MM.1S (cell line): ENCODE measurements at regions not wholly inside any gene's neighbourhood (a gene's known extent, or its start where the extent isn't known, plus 50 kb on each side); places are given as distances from the start of the nearest gene placed in this dataset.
"Not testable (repeated sequence)": the region's sequence is repeated elsewhere in the genome, so short reads cannot be mapped to it uniquely, and the experiment has no call there.

ENCODE experiments used
- DNase-seq: peaks from one replicate; pipeline ENCODE4 v3.0.0-alpha.2; 2015
- H2AFZ ChIP-seq: fragments of 300-600 bp; sonication (generic); 2 replicates; pipeline ENCODE4 v1.6.0; 2016; ENCODE audit warnings: antibody characterized with exemption, low read length
- H3F3A ChIP-seq: fragments of 300-600 bp; sonication (generic); 2 replicates; pipeline ENCODE4 v1.6.1; 2016; ENCODE audit warnings: mild to moderate bottlenecking, antibody characterized with exemption, low read length, moderate library complexity, mixed read lengths; ENCODE audit not compliant: insufficient read depth
- H3K27ac ChIP-seq: fragments of 300-600 bp; sonication (generic); 2 replicates; pipeline ENCODE4 v1.5.1; 2016; ENCODE audit warnings: mild to moderate bottlenecking, low read length
- H3K27me3 ChIP-seq: fragments of 300-600 bp; sonication (generic); replicated peaks from 2 replicates; pipeline ENCODE4 v1.6.0; 2016; ENCODE audit warnings: low read length; ENCODE audit not compliant: insufficient read depth
- H3K36me3 ChIP-seq: fragments of 300-600 bp; sonication (generic); replicated peaks from 2 replicates; pipeline ENCODE4 v1.6.1; 2016; ENCODE audit warnings: mild to moderate bottlenecking, low read length, mixed read lengths; ENCODE audit not compliant: insufficient read depth
- H3K4me1 ChIP-seq: fragments of 300-600 bp; sonication (generic); 2 replicates; pipeline ENCODE4 v1.6.1; 2016; ENCODE audit warnings: low read length, mixed read lengths
- H3K4me2 ChIP-seq: fragments of 300-600 bp; sonication (generic); 2 replicates; pipeline ENCODE4 v1.6.0; 2016; ENCODE audit warnings: low read depth, low read length
- H3K4me3 ChIP-seq: fragments of 300-600 bp; sonication (generic); 2 replicates; pipeline ENCODE4 v1.5.1; 2016; ENCODE audit warnings: low read length, mixed read lengths
- H3K79me2 ChIP-seq: fragments of 300-600 bp; sonication (generic); 2 replicates; pipeline ENCODE4 v1.6.1; 2016; ENCODE audit warnings: mixed run types, low read length, mixed read lengths
- H3K9ac ChIP-seq: fragments of 300-600 bp; sonication (generic); 2 replicates; pipeline ENCODE4 v1.6.1; 2016; ENCODE audit warnings: low read length, mixed read lengths
- H3K9me2 ChIP-seq: fragments of 300-600 bp; sonication (generic); replicated peaks from 2 replicates; pipeline ENCODE4 v1.6.1; 2016; ENCODE audit warnings: mild to moderate bottlenecking, low read length, mixed read lengths; ENCODE audit not compliant: insufficient read depth
- H3K9me3 ChIP-seq: fragments of 300-600 bp; sonication (generic); replicated peaks from 2 replicates; pipeline ENCODE4 v1.6.1; 2016; ENCODE audit warnings: mild to moderate bottlenecking, low read length, mixed read lengths; ENCODE audit not compliant: insufficient read depth
- H4K20me1 ChIP-seq: fragments of 300-600 bp; sonication (generic); 2 replicates; pipeline ENCODE4 v1.6.1; 2016; ENCODE audit warnings: mild to moderate bottlenecking, low read length, moderate library complexity, mixed read lengths; ENCODE audit not compliant: insufficient read depth
- CTCF ChIP-seq: fragments of 300-600 bp; sonication (generic); IDR thresholded peaks from 2 replicates; pipeline ENCODE4 v1.5.1; 2016; ENCODE audit warnings: antibody characterized with exemption, low read length, mixed read lengths
- EZH2 ChIP-seq: fragments of 300-600 bp; sonication (generic); optimal IDR thresholded peaks from 2 replicates; pipeline ENCODE3; 2017; ENCODE audit warnings: low read depth, mild to moderate bottlenecking, antibody characterized with exemption, low read length, mixed read lengths
- EZH2phosphoT487 ChIP-seq: fragments of 300-600 bp; sonication (generic); IDR thresholded peaks from 2 replicates; pipeline ENCODE4 v1.6.1; 2018; ENCODE audit warnings: antibody characterized with exemption, low read length

GRCh38 chr6:127403636-127404035 is 55.6 kb downstream of the KIAA0408 start:
- Histone ChIP-seq H3F3A (peaks cover 23% of the 10 kb centered on the region), H3K27me3 (no peaks in the 10 kb centered on the region), H2AFZ (peak overlapping the region; percentile 55; the same call in 1 of the 2 replicates), H3K27ac (peak overlapping the region; percentile 87), H3K9me3 (no peaks in the 10 kb centered on the region), H3K4me2 (peak overlapping the region; percentile 31), H3K9me2 (no peaks in the 10 kb centered on the region), H3K9ac (peak overlapping the region; percentile 43; the same call in 1 of the 2 replicates), H4K20me1 (no peaks in the 10 kb centered on the region), H3K36me3 (no peaks in the 10 kb centered on the region), H3K79me2 (no peaks in the 10 kb centered on the region), H3K4me1 (peaks cover 18% of the 10 kb centered on the region), H3K4me3 (peak overlapping the region; percentile 25)
- peak; percentile 82 for DNase-seq
- TF ChIP-seq EZH2, result no peak
- no peak for TF ChIP-seq EZH2phosphoT487
- TF ChIP-seq CTCF, result no peak

- peak; percentile 43 for DNase-seq
- Histone ChIP-seq H2AFZ (peak overlapping the region; percentile 51; the same call in 1 of the 2 replicates), H3K4me2 (peak overlapping the region; percentile 31), H3K9me2 (no peaks in the 10 kb centered on the region), H3K9me3 (no peaks in the 10 kb centered on the region), H3K36me3 (no peaks in the 10 kb centered on the region), H3K79me2 (no peaks in the 10 kb centered on the region), H3F3A (peaks cover 23% of the 10 kb centered on the region), H3K4me1 (peaks cover 18% of the 10 kb centered on the region), H3K27me3 (no peaks in the 10 kb centered on the region), H4K20me1 (no peaks in the 10 kb centered on the region), H3K9ac (no peak overlapping the region), H3K4me3 (no peak overlapping the region), H3K27ac (peak overlapping the region; percentile 87)
- TF ChIP-seq CTCF (no peak), EZH2 (no peak), EZH2phosphoT487 (no peak)
Observed at GRCh38 chr6:127402890-127403617, 56.1 kb downstream of the KIAA0408 start.

- Histone ChIP-seq H2AFZ (no peak overlapping the region), H3F3A (peaks cover 3% of the 10 kb centered on the region; the same call in 1 of the 2 replicates), H3K9me2 (no peaks in the 10 kb centered on the region), H3K79me2 (no peaks in the 10 kb centered on the region), H3K27ac (no peak overlapping the region), H3K4me3 (no peak overlapping the region), H3K4me1 (peaks cover 4% of the 10 kb centered on the region), H3K4me2 (no peak overlapping the region), H3K9me3 (no peaks in the 10 kb centered on the region), H3K36me3 (no peaks in the 10 kb centered on the region), H3K9ac (no peak overlapping the region), H3K27me3 (no peaks in the 10 kb centered on the region), H4K20me1 (no peaks in the 10 kb centered on the region)
- no peak for TF ChIP-seq CTCF
- TF ChIP-seq EZH2phosphoT487, result no peak
- TF ChIP-seq EZH2, result no peak
- DNase-seq, result no peak
Observed at GRCh38 chr6:127397729-127398630, 54.6 kb upstream of the ECHDC1 start.

GRCh38 chr6:127397171-127397597 is 53.8 kb upstream of the ECHDC1 start:
- not testable (repeated sequence) for H3K27ac ChIP-seq, H3K9me2 ChIP-seq, H3K9me3 ChIP-seq, DNase-seq, H2AFZ ChIP-seq, H4K20me1 ChIP-seq, H3K9ac ChIP-seq, H3K4me2 ChIP-seq, H3K4me3 ChIP-seq, H3F3A ChIP-seq, H3K36me3 ChIP-seq, H3K27me3 ChIP-seq, H3K79me2 ChIP-seq, H3K4me1 ChIP-seq
